Caki2 (cell line): ENCODE measurements at regions not wholly inside any gene's neighbourhood (a gene's known extent, or its start where the extent isn't known, plus 50 kb on each side); places are given as distances from the start of the nearest gene placed in this dataset.
"Not testable (repeated sequence)": the region's sequence is repeated elsewhere in the genome, so short reads cannot be mapped to it uniquely, and the experiment has no call there.

Source experiments
- DNase-seq: peaks from one replicate; pipeline ENCODE4 v3.0.0-alpha.2; 2015; ENCODE audit warnings: low read depth
- in situ Hi-C: cut with HindIII; loops from 2 replicates; pipeline ENCODE4 v1.10.0; 2016; ENCODE audit warnings: low sequenced_read_pairs, low pct_unique_long_range_greater_than_20kb, mixed read lengths

DNA sequence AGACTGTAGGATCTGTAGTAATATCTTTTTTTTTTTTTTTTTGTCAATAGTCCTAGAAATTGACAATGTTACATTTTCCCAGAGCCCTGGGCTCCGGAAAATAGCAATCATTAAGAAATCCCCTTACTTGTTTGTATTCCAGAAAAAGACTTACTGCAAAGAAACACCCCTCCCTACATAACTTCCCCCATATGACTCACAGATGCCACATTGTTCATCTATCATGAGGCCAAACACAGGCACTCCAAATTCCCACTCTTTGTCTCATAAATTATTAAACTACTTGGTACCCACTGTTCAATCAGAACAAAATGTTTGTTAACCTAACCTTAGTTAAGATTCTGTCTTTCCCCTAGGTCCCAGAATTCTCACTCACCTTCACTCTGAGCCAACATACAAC, 53.5 kb downstream of the TEX51 start:
- in situ Hi-C loops = no loop called here
- DNase-seq = no peak

DNA sequence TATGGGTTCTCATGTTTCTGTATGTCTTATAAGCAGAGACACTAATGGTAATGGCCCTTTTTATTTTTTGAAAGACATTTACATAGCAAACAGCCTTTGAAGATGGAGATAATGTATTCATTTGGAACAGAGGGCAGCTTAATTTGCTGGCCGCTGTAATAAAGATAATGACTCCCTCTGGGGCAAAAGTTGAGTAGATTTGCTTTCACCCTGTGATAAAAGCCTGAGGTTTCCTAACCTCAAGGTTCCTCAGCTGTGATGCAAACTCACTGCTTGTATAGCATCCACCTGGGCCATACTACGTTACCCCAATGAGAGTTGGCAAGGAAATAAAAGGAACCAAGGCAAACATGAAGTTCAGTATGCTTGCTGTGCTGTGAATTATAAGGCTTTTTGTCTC, 54.8 kb downstream of the TEX51 start:
- no peak for DNase-seq
- in situ Hi-C loops = no loop called here

- DNase-seq = no peak
Observed at GRCh38 chr2:126954831-126955230, 56.1 kb downstream of the TEX51 start.

GRCh38 chr2:126956773-126957172, 58.1 kb downstream of the TEX51 start:
- in situ Hi-C loops, DNase-seq: not testable (repeated sequence)

More at GRCh38 chr2:126954831-126955230, 56.1 kb downstream of the TEX51 start:
- in situ Hi-C loops = no loop called here

DNA sequence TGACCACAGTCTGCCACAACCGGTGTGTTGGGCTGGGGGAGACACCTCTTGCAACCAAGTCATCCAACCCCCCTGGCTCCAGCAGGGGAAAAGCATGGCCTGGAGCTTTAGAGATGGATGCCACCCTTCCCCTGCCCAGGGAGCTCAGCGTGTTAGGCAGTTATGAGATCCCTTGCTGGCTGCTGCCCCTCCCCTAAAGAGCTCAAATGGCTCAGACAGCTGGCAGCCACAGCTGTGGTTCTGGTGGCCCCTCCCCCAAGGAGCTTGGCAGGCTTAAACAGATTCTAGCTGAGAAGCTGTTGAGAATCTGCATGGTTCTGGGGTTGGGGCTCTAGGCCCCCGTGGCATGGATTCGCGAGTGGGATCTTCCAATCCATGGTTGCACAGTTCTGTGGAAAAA, 64.7 kb downstream of the TEX51 start:
- DNase-seq = no peak
- in situ Hi-C loops = no loop called here

- DNase-seq = no peak
- in situ Hi-C loops = no loop called here
Observed at GRCh38 chr2:126966601-126967000, 67.9 kb downstream of the TEX51 start.

- in situ Hi-C loops = no loop called here
- no peak for DNase-seq
Observed at GRCh38 chr2:126970583-126970982, 71.9 kb downstream of the TEX51 start.

- in situ Hi-C loops = no loop called here
- DNase-seq = no peak
Observed at GRCh38 chr2:126971162-126971480, 72.4 kb downstream of the TEX51 start.

- in situ Hi-C loops = no loop called here
- peak; percentile 87 for DNase-seq
Observed at GRCh38 chr2:126971481-126972278, 73.0 kb downstream of the TEX51 start.

- in situ Hi-C loops = no loop called here
- DNase-seq = no peak
Observed at GRCh38 chr2:126972279-126972626, 73.6 kb downstream of the TEX51 start.

GRCh38 chr2:126973745-126974144, 75.1 kb downstream of the TEX51 start:
- in situ Hi-C loops = no loop called here
- no peak for DNase-seq

DNA sequence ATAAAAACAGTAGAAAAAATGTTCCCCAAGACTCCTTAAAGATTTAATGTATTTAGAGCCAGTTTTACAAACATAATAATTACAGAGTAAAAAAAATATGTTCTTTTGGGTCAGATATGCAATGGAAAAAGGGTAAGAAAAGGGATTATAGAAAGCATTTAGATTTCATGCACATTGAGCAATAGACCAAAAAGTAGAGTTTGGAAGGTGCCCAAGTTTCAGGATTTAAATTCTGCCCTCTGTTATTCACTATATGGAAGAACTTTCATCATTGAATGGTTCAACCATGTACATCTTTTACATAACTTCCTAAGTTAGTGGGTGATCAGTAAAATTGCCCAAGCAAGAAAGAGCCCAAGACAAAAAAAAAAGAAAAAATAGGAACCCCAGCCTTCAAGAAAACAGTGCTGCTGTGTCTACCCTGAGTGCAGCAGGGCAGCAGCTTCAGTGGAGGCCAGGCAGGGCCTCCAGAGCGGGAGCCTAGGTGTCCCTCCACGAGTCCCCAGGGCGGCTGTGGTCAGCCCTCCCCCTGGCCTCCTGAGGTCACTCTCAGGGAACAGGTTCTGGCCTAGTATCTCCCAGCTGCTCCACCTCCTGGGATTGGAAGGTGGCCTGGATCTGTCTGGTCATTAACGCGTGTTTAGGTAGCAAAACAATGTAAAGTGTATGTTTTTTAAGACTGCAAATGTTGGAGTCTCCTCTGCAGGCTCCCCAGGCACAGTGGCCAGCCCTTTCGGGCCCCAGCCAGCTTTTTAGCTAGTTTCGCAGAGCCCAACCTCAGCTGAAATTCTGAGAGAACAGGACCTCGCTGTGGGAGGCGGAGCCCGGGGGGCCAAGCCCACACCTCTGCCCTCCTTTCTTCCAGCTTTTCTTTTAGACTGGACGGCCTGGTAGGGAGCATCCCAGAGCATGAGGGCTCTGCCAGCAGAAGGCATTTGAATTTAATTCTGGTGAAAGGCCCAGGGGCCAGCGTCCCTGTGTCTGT, 77.3 kb downstream of the TEX51 start:
- no peak for DNase-seq
- in situ Hi-C loops = no loop called here

- DNase-seq = no peak
- in situ Hi-C loops = no loop called here
Observed at GRCh38 chr2:126976721-126977328, 78.1 kb downstream of the TEX51 start.

- in situ Hi-C loops = no loop called here
- no peak for DNase-seq
Observed at GRCh38 chr2:126978333-126978732, 79.6 kb downstream of the TEX51 start.

DNA sequence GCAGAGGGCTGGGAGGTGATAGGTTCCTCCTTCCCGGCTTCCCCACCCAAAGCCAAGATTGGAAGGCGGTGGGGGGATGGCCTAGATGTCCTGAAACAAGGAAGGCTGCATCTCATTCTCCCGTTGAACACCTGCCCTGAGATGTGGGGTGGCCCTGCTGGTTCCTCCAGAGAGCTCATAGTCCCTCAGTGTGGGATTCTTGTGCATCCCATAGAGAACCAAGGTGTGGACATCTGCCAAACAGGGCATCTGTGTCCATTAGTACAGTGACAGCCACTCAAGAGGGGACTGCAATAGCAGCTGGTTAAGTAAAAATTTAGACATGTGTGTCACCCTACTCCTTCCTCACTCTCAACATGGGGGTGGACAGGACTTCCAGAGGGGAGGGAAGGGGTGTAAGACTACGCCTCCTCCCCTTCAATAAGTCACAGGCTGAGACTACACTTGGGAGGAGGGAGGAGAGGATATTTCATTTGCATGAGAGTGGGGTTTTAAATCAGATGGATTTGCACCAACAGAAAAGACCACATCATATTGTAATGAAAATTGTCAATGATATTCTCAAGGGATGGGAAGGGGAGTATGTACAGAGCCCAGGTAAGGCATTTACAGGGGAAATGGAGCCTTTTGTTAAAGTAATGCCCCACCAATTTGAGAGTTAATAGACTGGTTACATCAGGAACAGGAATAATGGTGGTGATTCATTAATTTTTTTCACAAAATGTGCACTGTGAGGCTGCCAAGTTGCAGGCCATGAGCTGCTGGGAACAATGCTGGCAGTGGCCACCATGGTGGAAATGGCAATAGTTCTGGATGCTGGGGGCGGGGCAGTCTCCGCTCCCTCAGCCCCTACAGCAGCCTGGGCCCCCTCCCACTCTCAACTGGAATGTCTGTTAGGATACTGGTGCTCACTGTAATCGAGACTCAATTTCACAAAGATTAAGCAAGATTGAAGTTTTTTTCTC, 80.6 kb downstream of the TEX51 start:
- no peak for DNase-seq
- in situ Hi-C loops = no loop called here

DNA sequence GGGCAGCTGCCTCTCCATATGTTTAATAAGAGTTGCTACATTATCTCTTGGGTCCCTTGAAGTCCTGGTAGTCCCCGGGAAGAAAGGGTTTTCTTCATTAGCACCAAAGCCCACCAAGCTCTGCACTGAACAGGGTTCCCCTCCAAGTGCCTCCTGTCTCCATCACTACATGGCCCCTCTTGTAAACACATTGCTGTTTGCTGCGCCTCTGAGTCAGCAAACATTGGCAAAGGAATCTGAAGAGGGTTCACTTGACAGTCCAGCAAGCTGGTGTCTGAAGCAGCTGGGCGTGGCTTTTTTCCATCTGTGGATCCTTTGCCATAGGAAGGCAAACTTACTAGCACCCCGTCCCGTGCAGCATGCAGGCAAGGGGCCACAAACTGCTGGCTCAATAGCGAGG, 82.8 kb downstream of the TEX51 start:
- in situ Hi-C loops = no loop called here
- DNase-seq = no peak

DNA sequence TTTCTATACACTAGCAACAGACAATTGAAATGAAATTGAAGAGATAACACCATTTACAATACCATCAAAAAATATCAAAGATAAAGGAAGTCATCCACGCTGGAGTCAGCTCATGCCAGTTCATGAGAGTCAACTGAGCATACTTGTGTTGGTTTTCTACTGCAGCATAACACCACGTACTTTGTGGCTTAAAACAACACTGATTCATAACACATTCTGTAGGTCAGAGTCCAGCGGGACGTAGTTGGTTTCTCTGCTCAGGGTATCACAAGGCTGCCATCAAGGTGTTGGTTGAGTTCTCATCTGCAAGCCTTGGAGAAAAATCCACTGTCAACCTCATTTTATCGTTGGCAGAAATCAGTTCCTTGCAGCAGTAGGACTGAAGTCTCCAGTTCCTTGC, 84.2 kb downstream of the TEX51 start:
- DNase-seq = no peak
- in situ Hi-C loops = no loop called here

- no peak for DNase-seq
- in situ Hi-C loops = no loop called here
Observed at GRCh38 chr2:126986631-126987187, 88.0 kb downstream of the TEX51 start.
